IMR-90 (cell line): ENCODE measurements at regions not wholly inside any gene's neighbourhood (a gene's known extent, or its start where the extent isn't known, plus 50 kb on each side); places are given as distances from the start of the nearest gene placed in this dataset.

Experiments used
- ATAC-seq: fragments of 200-7000 bp; cut with Tn5 transposase; 2 replicates; pipeline ENCODE4 v1.9.1; 2020; ENCODE audit warnings: low read depth, mild to moderate bottlenecking, moderate library complexity
- BruUV-seq: library from RNA; stranded (reverse); fragments of 400-500 nt; replicated peaks from 2 replicates; lab custom pipeline; 2021; lab: Mats Ljungman, UMichigan
- CTCF ChIA-PET: fragments of 300-600 bp; formaldehyde crosslinking; extraction: SDS; loops from one replicate; lab custom pipeline; 2021; ENCODE audit warnings: antibody characterized with exemption; lab: Yijun Ruan, JAX
- POLR2A ChIA-PET: fragments of 300-600 bp; sonication (Branson Sonifier 250); formaldehyde crosslinking; loops from one replicate; lab custom pipeline; 2022; ENCODE audit warnings: antibody characterized with exemption; ENCODE audit not compliant: unreplicated experiment; lab: Charles Lee
- DNase-seq: peaks from one replicate; pipeline ENCODE4 v3.0.0; 2013
- H2AFZ ChIP-seq: replicated peaks from 2 replicates; pipeline ENCODE3; 2013; ENCODE audit warnings: low read length, mild to moderate bottlenecking; ENCODE audit not compliant: poor library complexity
- H2AK5ac ChIP-seq: 2 replicates; pipeline ENCODE4 v1.6.1; 2013; ENCODE audit warnings: low read depth, low read length, inconsistent platforms
- H2AK9ac ChIP-seq: replicated peaks from 2 replicates; pipeline ENCODE3; 2013; ENCODE audit warnings: mild to moderate bottlenecking, low read depth, low read length, moderate library complexity; ENCODE audit not compliant: poor library complexity
- H2BK120ac ChIP-seq: 2 replicates; pipeline ENCODE4 v1.6.1; 2013; ENCODE audit warnings: low read depth, low read length, inconsistent platforms
- H2BK15ac ChIP-seq: 3 replicates; pipeline ENCODE4 v1.6.1; 2013; ENCODE audit warnings: low read depth, low read length, inconsistent platforms
- H2BK20ac ChIP-seq: 2 replicates; pipeline ENCODE4 v1.6.1; 2013; ENCODE audit warnings: low read depth, mild to moderate bottlenecking, inconsistent platforms, low read length, moderate library complexity
- H2BK5ac ChIP-seq: 2 replicates; pipeline ENCODE4 v1.6.1; 2013; ENCODE audit warnings: mild to moderate bottlenecking, low read depth, low read length, inconsistent platforms; ENCODE audit not compliant: poor library complexity, severe bottlenecking
- H3K14ac ChIP-seq: replicated peaks from 2 replicates; pipeline ENCODE4 v1.6.1; 2013; ENCODE audit warnings: low read depth, low read length, inconsistent platforms
- H3K18ac ChIP-seq: 2 replicates; pipeline ENCODE4 v1.6.1; 2013; ENCODE audit warnings: low read depth, low read length, control low read depth
- H3K23ac ChIP-seq: 2 replicates; pipeline ENCODE4 v1.6.1; 2013; ENCODE audit warnings: low read depth, low read length, inconsistent platforms
- H3K27ac ChIP-seq: 2 replicates; pipeline ENCODE4 v1.5.1; 2013; ENCODE audit warnings: mild to moderate bottlenecking, control low read depth, low read length; ENCODE audit not compliant: insufficient read depth
- H3K27me3 ChIP-seq: 2 replicates; pipeline ENCODE4 v1.6.1; 2013; ENCODE audit warnings: low read length; ENCODE audit not compliant: control insufficient read depth, insufficient read depth
- H3K36me3 ChIP-seq: 2 replicates; pipeline ENCODE4 v1.6.1; 2013; ENCODE audit warnings: low read length, mixed read lengths; ENCODE audit not compliant: control insufficient read depth, insufficient read depth
- H3K4ac ChIP-seq: 2 replicates; pipeline ENCODE4 v1.6.1; 2013; ENCODE audit warnings: low read depth, low read length, inconsistent platforms
- H3K4me1 ChIP-seq: 2 replicates; pipeline ENCODE4 v1.6.1; 2013; ENCODE audit warnings: low read length, mixed read lengths; ENCODE audit not compliant: control insufficient read depth, insufficient read depth
- H3K4me2 ChIP-seq: 2 replicates; pipeline ENCODE4 v1.6.1; 2013; ENCODE audit warnings: low read depth, mild to moderate bottlenecking, control low read depth, low read length, moderate library complexity
- H3K4me3 ChIP-seq: 2 replicates; pipeline ENCODE4 v1.5.1; 2013; ENCODE audit warnings: low read depth, mild to moderate bottlenecking, control low read depth, low read length, moderate library complexity; ENCODE audit not compliant: insufficient read depth
- H3K56ac ChIP-seq: 2 replicates; pipeline ENCODE4 v1.6.1; 2013; ENCODE audit warnings: low read length, inconsistent platforms; ENCODE audit not compliant: insufficient read depth; ENCODE audit errors: extremely low read depth
- H3K79me1 ChIP-seq, 2 experiments: 2 replicates each; pipeline ENCODE4 v1.6.1; 2013; ENCODE audit warnings: low read length in 2 of 2, inconsistent platforms in 1 of 2, low read depth in 1 of 2
- H3K9ac ChIP-seq: 2 replicates; pipeline ENCODE4 v1.6.1; 2013; ENCODE audit warnings: low read depth, low read length, control low read depth
- H3K9me1 ChIP-seq: 2 replicates; pipeline ENCODE4 v1.6.1; 2013; ENCODE audit warnings: low read length, inconsistent platforms; ENCODE audit not compliant: insufficient read depth
- H3K9me3 ChIP-seq: 2 replicates; pipeline ENCODE4 v1.6.1; 2013; ENCODE audit warnings: low read length; ENCODE audit not compliant: control insufficient read depth, insufficient read depth
- H4K20me1 ChIP-seq: 2 replicates; pipeline ENCODE4 v1.6.1; 2013; ENCODE audit warnings: low read length, inconsistent platforms; ENCODE audit not compliant: insufficient read depth
- H4K5ac ChIP-seq: 2 replicates; pipeline ENCODE4 v1.6.1; 2013; ENCODE audit warnings: mild to moderate bottlenecking, low read depth, low read length, control low read depth
- H4K8ac ChIP-seq, 2 experiments: 2 replicates each; pipeline ENCODE4 v1.6.1; 2013; ENCODE audit warnings: low read depth in 2 of 2, low read length in 2 of 2, control low read depth in 1 of 2, inconsistent platforms in 1 of 2
- H4K91ac ChIP-seq: 2 replicates; pipeline ENCODE4 v1.6.1; 2013; ENCODE audit warnings: low read depth, low read length, inconsistent platforms; ENCODE audit not compliant: insufficient read depth
- BHLHE40 ChIP-seq: fragments of 150-350 bp; IDR thresholded peaks from 2 replicates; pipeline ENCODE4 v1.6.1; 2016; ENCODE audit warnings: mild to moderate bottlenecking, low read depth, low read length
- CEBPB ChIP-seq: IDR thresholded peaks from 2 replicates; pipeline ENCODE4 v1.6.1; 2012; ENCODE audit warnings: low read depth, low read length, improper control_type of control experiment
- CHD1 ChIP-seq: IDR thresholded peaks from 2 replicates; pipeline ENCODE4 v1.6.1; 2012; ENCODE audit warnings: low read depth, low read length, improper control_type of control experiment
- ELK1 ChIP-seq: fragments of 150-350 bp; IDR thresholded peaks from 2 replicates; pipeline ENCODE4 v1.6.1; 2016; ENCODE audit warnings: low read depth, mild to moderate bottlenecking, low read length, moderate library complexity, borderline replicate concordance
- FOS ChIP-seq: fragments of 150-350 bp; IDR thresholded peaks from 2 replicates; pipeline ENCODE4 v1.6.1; 2016; ENCODE audit warnings: low read depth, low read length
- MAFK ChIP-seq: IDR thresholded peaks from 2 replicates; pipeline ENCODE4 v1.6.1; 2012; ENCODE audit warnings: low read depth, low read length, improper control_type of control experiment
- MAZ ChIP-seq: IDR thresholded peaks from 2 replicates; pipeline ENCODE4 v1.6.1; 2012; ENCODE audit warnings: low read depth, mild to moderate bottlenecking, low read length, improper control_type of control experiment, moderate library complexity, borderline replicate concordance
- MXI1 ChIP-seq: IDR thresholded peaks from 2 replicates; pipeline ENCODE4 v1.6.1; 2012; ENCODE audit warnings: low read depth, mild to moderate bottlenecking, low read length, moderate library complexity, borderline replicate concordance
- NFE2L2 ChIP-seq: fragments of 150-350 bp; IDR thresholded peaks from 2 replicates; pipeline ENCODE4 v1.6.1; 2016; ENCODE audit warnings: low read depth, mild to moderate bottlenecking, low read length
- POLR2A ChIP-seq: IDR thresholded peaks from 2 replicates; pipeline ENCODE4 v1.6.1; 2012; ENCODE audit warnings: mild to moderate bottlenecking, low read depth, low read length
- RAD21 ChIP-seq: IDR thresholded peaks from 2 replicates; pipeline ENCODE4 v1.6.1; 2012; ENCODE audit warnings: low read length, improper control_type of control experiment
- RCOR1 ChIP-seq: IDR thresholded peaks from 2 replicates; pipeline ENCODE4 v1.6.1; 2012; ENCODE audit warnings: mild to moderate bottlenecking, low read length, improper control_type of control experiment; ENCODE audit not compliant: insufficient replicate concordance
- RFX5 ChIP-seq: IDR thresholded peaks from 2 replicates; pipeline ENCODE4 v1.8.0; 2012; ENCODE audit warnings: low read depth, mild to moderate bottlenecking, low read length, moderate library complexity
- SMC3 ChIP-seq: fragments of 150-350 bp; IDR thresholded peaks from 2 replicates; pipeline ENCODE4 v1.6.1; 2016; ENCODE audit warnings: low read depth, mild to moderate bottlenecking, antibody characterized with exemption, low read length, moderate library complexity
- whole genome bisulfite sequencing, 2 experiments: methylation state at CpG; one replicate each; pipeline versions ENCODE4 v1.1.5 to v1.1.7; 2013; ENCODE audit warnings: missing lambda C conversion rate in 2 of 2; ENCODE audit not compliant: insufficient read length in 1 of 2; ENCODE audit errors: extremely low coverage in 2 of 2; 5-methylcytosine and 5-hydroxymethylcytosine counted together
- dilution Hi-C: fragments of 300-500 bp; cut with HindIII; formaldehyde crosslinking; loops from one replicate; pipeline ENCODE4 v1.14.3; 2018; ENCODE audit warnings: low sequenced_read_pairs; ENCODE audit not compliant: unreplicated experiment
- in situ Hi-C: fragments of 300-500 bp; cut with MboI; formaldehyde crosslinking; loops from 3 replicates; pipeline ENCODE4 v1.14.3; 2019; ENCODE audit warnings: low sequenced_read_pairs, inconsistent platforms, mixed read lengths
- intact Hi-C: fragments of 100-400 bp; cut with micrococcal nuclease; formaldehyde crosslinking; loops from 2 replicates; pipeline ENCODE4 v1.10.0; 2022
- TF ChIP-seq, protein P1 (sequence below): conservative IDR thresholded peaks from 2 replicates; pipeline ENCODE4 v1.5.1; 2012; ENCODE audit warnings: mild to moderate bottlenecking, low read depth, low read length, improper control_type of control experiment
- TF ChIP-seq, protein P2 (sequence below): fragments of 150-350 bp; IDR thresholded peaks from 2 replicates; pipeline ENCODE4 v1.6.1; 2017; ENCODE audit warnings: mild to moderate bottlenecking, antibody characterized with exemption, low read length, low read depth

GRCh38 chr3:144622845-144623244, 651.2 kb downstream of the DIPK2A start:
- dilution Hi-C loops (no loop called here), intact Hi-C loops (no loop called here), in situ Hi-C loops (no loop called here)
- Histone ChIP-seq H3K36me3 (no peaks in the 10 kb centered on the region), H3K18ac (no peak overlapping the region), H2BK120ac (no peak overlapping the region), H3K23ac (no peak overlapping the region), H2AK5ac (no peak overlapping the region), H3K56ac (no peak overlapping the region), H3K27me3 (no peaks in the 10 kb centered on the region), H4K8ac (no peak overlapping the region), H3K79me1 (no peaks in the 10 kb centered on the region), H2AFZ (no peak overlapping the region), H4K5ac (no peak overlapping the region), H3K9me1 (no peaks in the 10 kb centered on the region), H2BK15ac (no peak overlapping the region), H2BK20ac (no peak overlapping the region), H3K4ac (no peak overlapping the region), H3K9me3 (no peaks in the 10 kb centered on the region), H3K27ac (no peak overlapping the region), H2BK5ac (no peak overlapping the region), H2AK9ac (no peak overlapping the region), H3K9ac (no peak overlapping the region), H3K4me1 (no peaks in the 10 kb centered on the region), H4K20me1 (no peaks in the 10 kb centered on the region), H3K14ac (no peak overlapping the region), H3K4me2 (no peak overlapping the region), H4K91ac (no peak overlapping the region), H3K4me3 (no peak overlapping the region)
- TF ChIP-seq POLR2A (no peak), NFE2L2 (no peak), SMC3 (no peak), MXI1 (no peak), MAFK (no peak), RAD21 (no peak), RFX5 (no peak), CEBPB (no peak), FOS (no peak), RCOR1 (no peak), BHLHE40 (no peak), ELK1 (no peak), MAZ (no peak), CHD1 (no peak)
- TF ChIP-seq, protein P1, sequence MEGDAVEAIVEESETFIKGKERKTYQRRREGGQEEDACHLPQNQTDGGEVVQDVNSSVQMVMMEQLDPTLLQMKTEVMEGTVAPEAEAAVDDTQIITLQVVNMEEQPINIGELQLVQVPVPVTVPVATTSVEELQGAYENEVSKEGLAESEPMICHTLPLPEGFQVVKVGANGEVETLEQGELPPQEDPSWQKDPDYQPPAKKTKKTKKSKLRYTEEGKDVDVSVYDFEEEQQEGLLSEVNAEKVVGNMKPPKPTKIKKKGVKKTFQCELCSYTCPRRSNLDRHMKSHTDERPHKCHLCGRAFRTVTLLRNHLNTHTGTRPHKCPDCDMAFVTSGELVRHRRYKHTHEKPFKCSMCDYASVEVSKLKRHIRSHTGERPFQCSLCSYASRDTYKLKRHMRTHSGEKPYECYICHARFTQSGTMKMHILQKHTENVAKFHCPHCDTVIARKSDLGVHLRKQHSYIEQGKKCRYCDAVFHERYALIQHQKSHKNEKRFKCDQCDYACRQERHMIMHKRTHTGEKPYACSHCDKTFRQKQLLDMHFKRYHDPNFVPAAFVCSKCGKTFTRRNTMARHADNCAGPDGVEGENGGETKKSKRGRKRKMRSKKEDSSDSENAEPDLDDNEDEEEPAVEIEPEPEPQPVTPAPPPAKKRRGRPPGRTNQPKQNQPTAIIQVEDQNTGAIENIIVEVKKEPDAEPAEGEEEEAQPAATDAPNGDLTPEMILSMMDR: no peak
- TF ChIP-seq, protein P2, sequence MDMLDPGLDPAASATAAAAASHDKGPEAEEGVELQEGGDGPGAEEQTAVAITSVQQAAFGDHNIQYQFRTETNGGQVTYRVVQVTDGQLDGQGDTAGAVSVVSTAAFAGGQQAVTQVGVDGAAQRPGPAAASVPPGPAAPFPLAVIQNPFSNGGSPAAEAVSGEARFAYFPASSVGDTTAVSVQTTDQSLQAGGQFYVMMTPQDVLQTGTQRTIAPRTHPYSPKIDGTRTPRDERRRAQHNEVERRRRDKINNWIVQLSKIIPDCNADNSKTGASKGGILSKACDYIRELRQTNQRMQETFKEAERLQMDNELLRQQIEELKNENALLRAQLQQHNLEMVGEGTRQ: no peak
- BruUV-seq: no TSS peak
- DNase-seq: no peak
- no CpG with 5 or more reads among the region's 3 CpGs for WGBS, 2 experiments
- ChIA-PET POLR2A (no interaction called here), CTCF (no interaction called here)
- no peak for ATAC-seq
